Panc1 (cell line): ENCODE measurements at regions not wholly inside any gene's neighbourhood (a gene's known extent, or its start where the extent isn't known, plus 50 kb on each side); places are given as distances from the start of the nearest gene placed in this dataset.

Experiments
- ATAC-seq: fragments of 200-7000 bp; cut with Tn5 transposase; 2 replicates; pipeline ENCODE4 v1.9.1; 2020; ENCODE audit warnings: mild to moderate bottlenecking, moderate library complexity
- BruUV-seq: library from RNA; stranded (reverse); fragments of 400-500 nt; replicated peaks from 2 replicates; lab custom pipeline; 2021; lab: Mats Ljungman, UMichigan
- CTCF ChIA-PET: fragments of 300-600 bp; sonication (Branson Sonifier 250); formaldehyde crosslinking; loops from one replicate; lab custom pipeline; 2022; ENCODE audit warnings: antibody characterized with exemption; lab: Charles Lee
- POLR2A ChIA-PET: fragments of 300-600 bp; sonication (Branson Sonifier 250); formaldehyde crosslinking; loops from one replicate; lab custom pipeline; 2022; ENCODE audit warnings: antibody characterized with exemption; lab: Charles Lee
- DNase-seq: peaks from one replicate; pipeline ENCODE4 v3.0.0-alpha.2; 2010; ENCODE audit warnings: low read depth, low spot score
- H3K27ac ChIP-seq: 2 replicates; pipeline ENCODE4 v1.5.1; 2011; ENCODE audit warnings: mild to moderate bottlenecking, low read length, inconsistent platforms
- H3K27me3 ChIP-seq: fragments of 200-500 bp; sonication (Bioruptor generic); 2 replicates; pipeline ENCODE4 v1.6.0; 2014; ENCODE audit warnings: low read length, inconsistent platforms; ENCODE audit not compliant: control insufficient read depth, insufficient read depth
- H3K36me3 ChIP-seq: fragments of 200-500 bp; sonication (Bioruptor generic); 2 replicates; pipeline ENCODE4 v1.5.1; 2014; ENCODE audit warnings: inconsistent platforms, mild to moderate bottlenecking, low read length, moderate library complexity; ENCODE audit not compliant: control insufficient read depth, insufficient read depth
- H3K4me1 ChIP-seq: 2 replicates; pipeline ENCODE4 v1.5.1; 2011; ENCODE audit warnings: inconsistent platforms, mild to moderate bottlenecking, low read length, moderate library complexity; ENCODE audit not compliant: control insufficient read depth, insufficient read depth
- H3K4me3 ChIP-seq, 2 experiments: 2 replicates each; pipeline ENCODE4 v1.5.1; 2011 to 2012; ENCODE audit warnings: low read depth in 2 of 2, low read length in 2 of 2, mild to moderate bottlenecking in 2 of 2, inconsistent platforms in 1 of 2, moderate library complexity in 1 of 2
- H3K9me3 ChIP-seq: fragments of 200-500 bp; sonication (Bioruptor generic); 2 replicates; pipeline ENCODE4 v1.5.1; 2014; ENCODE audit warnings: low read depth, mild to moderate bottlenecking, inconsistent platforms, low read length, moderate library complexity; ENCODE audit not compliant: control insufficient read depth, insufficient read depth
- CTCF ChIP-seq: fragments of 450-650 bp; IDR thresholded peaks from 2 replicates; pipeline ENCODE4 v1.5.1; 2017; ENCODE audit warnings: mild to moderate bottlenecking
- POLR2AphosphoS5 ChIP-seq: IDR thresholded peaks from 2 replicates; pipeline ENCODE4 v1.6.1; 2012; ENCODE audit warnings: mild to moderate bottlenecking, low read depth, low read length, moderate library complexity
- REST ChIP-seq, 2 experiments: IDR thresholded peaks; 2 replicates each; pipeline ENCODE4 v1.6.1; 2011 to 2012; ENCODE audit warnings: low read depth in 2 of 2, control low read depth in 1 of 2, low read length in 1 of 2, mild to moderate bottlenecking in 1 of 2, moderate library complexity in 1 of 2; ENCODE audit not compliant: insufficient read depth in 1 of 2
- SIN3A ChIP-seq: IDR thresholded peaks from 2 replicates; pipeline ENCODE4 v1.6.1; 2012; ENCODE audit warnings: low read depth, mild to moderate bottlenecking, low read length, moderate library complexity, borderline replicate concordance; ENCODE audit not compliant: insufficient read depth
- TCF7L2 ChIP-seq: IDR thresholded peaks from 2 replicates; pipeline ENCODE4 v1.6.1; 2011; ENCODE audit warnings: mild to moderate bottlenecking, low read depth, low read length, inconsistent platforms
- in situ Hi-C: cut with HindIII; loops from 2 replicates; pipeline ENCODE4 v1.10.0; 2016; ENCODE audit warnings: low sequenced_read_pairs, low pct_unique_long_range_greater_than_20kb
- intact Hi-C: fragments of 100-400 bp; cut with micrococcal nuclease; formaldehyde crosslinking; loops from one replicate; pipeline ENCODE4 v1.10.0; 2022; ENCODE audit not compliant: unreplicated experiment

- H3K27ac ChIP-seq: no peak overlapping the region
- TF ChIP-seq POLR2AphosphoS5 (no peak), TCF7L2 (no peak), SIN3A (no peak), REST (IDR thresholded peaks at IDR 0.05; ENCODE audit: insufficient read depth in 1 of 2, low read depth in 2 of 2, low read length in 1 of 2) (no peak), CTCF (no peak)
- H3K27me3 ChIP-seq: no peaks in the 10 kb centered on the region
- no TSS peak for BruUV-seq
- no peaks in the 10 kb centered on the region for H3K4me1 ChIP-seq
- DNase-seq (no peak), ATAC-seq (no peak)
- ChIA-PET POLR2A (no interaction called here), CTCF (no interaction called here)
- no peaks in the 10 kb centered on the region for H3K9me3 ChIP-seq
- no peaks in the 10 kb centered on the region for H3K36me3 ChIP-seq
- in situ Hi-C loops: no loop called here
- H3K4me3 ChIP-seq: no peak overlapping the region
- intact Hi-C loops: no loop called here
These were observed 166.2 kb upstream of the RPS6KA3 start for GRCh38 chrX:20432746-20433387.

- Histone ChIP-seq H3K4me1 (no peaks in the 10 kb centered on the region), H3K36me3 (no peaks in the 10 kb centered on the region), H3K27ac (no peak overlapping the region), H3K27me3 (no peaks in the 10 kb centered on the region), H3K9me3 (no peaks in the 10 kb centered on the region), H3K4me3 (no peak overlapping the region)
- TF ChIP-seq SIN3A (no peak), POLR2AphosphoS5 (no peak), TCF7L2 (no peak), REST (IDR thresholded peaks at IDR 0.05; ENCODE audit: insufficient read depth in 1 of 2, low read depth in 2 of 2, low read length in 1 of 2) (no peak), CTCF (no peak)
- ATAC-seq: no peak
- ChIA-PET POLR2A (no interaction called here), CTCF (no interaction called here)
- no peak for DNase-seq
- intact Hi-C loops (no loop called here), in situ Hi-C loops (no loop called here)
- no TSS peak for BruUV-seq
These were observed 165.3 kb upstream of the RPS6KA3 start for GRCh38 chrX:20432048-20432447.
